KMS-11 (cell line): ENCODE measurements at regions not wholly inside any gene's neighbourhood (a gene's known extent, or its start where the extent isn't known, plus 50 kb on each side); places are given as distances from the start of the nearest gene placed in this dataset.

Experiments
- H2AFZ ChIP-seq: fragments of 200-600 bp; sonication (generic); 2 replicates; pipeline ENCODE4 v1.6.1; 2016; ENCODE audit warnings: antibody characterized with exemption, mixed run types, low read depth
- H3K27ac ChIP-seq: fragments of 200-600 bp; sonication (generic); 2 replicates; pipeline ENCODE4 v1.6.1; 2016; ENCODE audit warnings: mild to moderate bottlenecking, mixed run types
- H3K27me3 ChIP-seq: fragments of 200-600 bp; sonication (generic); 2 replicates; pipeline ENCODE4 v1.6.1; 2017; ENCODE audit warnings: mild to moderate bottlenecking, low read depth, mixed run types, moderate library complexity; ENCODE audit not compliant: insufficient read depth
- H3K36me3 ChIP-seq: fragments of 200-600 bp; sonication (generic); 2 replicates; pipeline ENCODE4 v1.6.1; 2017; ENCODE audit warnings: mild to moderate bottlenecking, mixed run types; ENCODE audit not compliant: insufficient read depth
- H3K4me1 ChIP-seq: fragments of 200-600 bp; sonication (generic); 2 replicates; pipeline ENCODE4 v1.6.1; 2016; ENCODE audit warnings: mild to moderate bottlenecking, low read depth, mixed run types; ENCODE audit not compliant: poor library complexity, severe bottlenecking
- H3K4me2 ChIP-seq: fragments of 200-600 bp; sonication (generic); 2 replicates; pipeline ENCODE4 v1.7.0; 2016; ENCODE audit warnings: mild to moderate bottlenecking, mixed run types
- H3K4me3 ChIP-seq: fragments of 200-600 bp; sonication (generic); IDR thresholded peaks from 2 replicates; pipeline ENCODE4 v1.6.1; 2017; ENCODE audit warnings: low read depth, low read length, mixed read lengths; ENCODE audit not compliant: insufficient read depth
- H3K79me2 ChIP-seq: fragments of 200-600 bp; sonication (generic); 2 replicates; pipeline ENCODE4 v1.6.1; 2016; ENCODE audit warnings: low read depth, mixed run types; ENCODE audit not compliant: insufficient read depth
- H3K9ac ChIP-seq: fragments of 200-600 bp; sonication (generic); 2 replicates; pipeline ENCODE4 v1.6.1; 2016; ENCODE audit warnings: mild to moderate bottlenecking, mixed run types
- H4K20me1 ChIP-seq: fragments of 200-600 bp; sonication (generic); 2 replicates; pipeline ENCODE4 v1.6.1; 2016; ENCODE audit warnings: mild to moderate bottlenecking, mixed run types; ENCODE audit not compliant: insufficient read depth
- CTCF ChIP-seq: fragments of 200-600 bp; sonication (generic); conservative IDR thresholded peaks from 2 replicates; pipeline ENCODE4 v1.6.1; 2017; ENCODE audit warnings: low read depth, mild to moderate bottlenecking, antibody characterized with exemption, low read length, moderate library complexity, mixed read lengths

DNA sequence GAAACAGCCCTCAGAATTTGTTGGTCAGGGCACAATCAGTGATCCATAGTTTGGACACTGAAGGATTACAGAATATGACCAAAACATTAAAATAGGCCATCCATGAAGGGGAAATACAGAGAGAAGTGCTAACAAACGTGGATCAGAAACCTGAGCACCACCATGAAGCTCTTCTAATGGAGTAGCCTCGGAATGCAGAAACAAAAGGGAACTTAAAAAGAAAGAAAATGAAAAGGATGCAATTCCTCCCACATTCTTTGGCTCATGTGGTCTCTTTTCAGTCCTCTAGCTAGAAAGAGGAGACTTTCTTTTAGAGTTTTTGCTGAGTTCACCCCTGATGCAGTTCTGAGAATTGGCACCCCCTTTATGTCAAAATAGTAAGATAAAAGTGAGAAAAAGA lies 989.8 kb upstream of the B3GALT2 start:
- Histone ChIP-seq H3K27ac (no peak overlapping the region), H2AFZ (no peak overlapping the region), H4K20me1 (no peaks in the 10 kb centered on the region), H3K36me3 (no peaks in the 10 kb centered on the region), H3K27me3 (no peaks in the 10 kb centered on the region), H3K4me1 (peaks cover 13% of the 10 kb centered on the region), H3K4me2 (no peak overlapping the region), H3K4me3 (no peak overlapping the region), H3K79me2 (no peaks in the 10 kb centered on the region), H3K9ac (no peak overlapping the region)
- no peak for TF ChIP-seq CTCF

DNA sequence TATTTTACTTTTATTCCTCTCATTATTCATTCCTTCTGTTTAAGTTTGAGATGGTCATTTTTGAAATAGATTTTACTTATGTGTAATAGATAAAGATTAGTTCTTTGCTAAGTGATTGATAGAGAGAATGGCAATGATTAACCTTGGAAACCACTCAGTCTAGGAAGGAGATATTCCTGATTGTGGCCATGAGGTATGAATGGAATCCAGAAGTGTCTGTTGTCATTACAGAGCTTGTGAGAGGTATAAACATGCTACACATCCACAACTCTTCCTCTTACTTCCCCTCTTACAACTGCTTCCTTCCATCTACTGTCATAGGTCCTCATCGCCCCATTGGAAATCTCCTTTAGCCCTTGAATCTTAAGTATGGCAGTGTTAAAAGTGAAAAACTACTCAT lies 988.8 kb upstream of the B3GALT2 start:
- Histone ChIP-seq H3K4me3 (no peak overlapping the region), H3K27me3 (no peaks in the 10 kb centered on the region), H3K27ac (no peak overlapping the region), H3K79me2 (no peaks in the 10 kb centered on the region), H3K36me3 (no peaks in the 10 kb centered on the region), H4K20me1 (no peaks in the 10 kb centered on the region), H3K4me1 (peaks cover 3% of the 10 kb centered on the region), H2AFZ (no peak overlapping the region), H3K4me2 (no peak overlapping the region), H3K9ac (no peak overlapping the region)
- no peak for TF ChIP-seq CTCF

- H2AFZ ChIP-seq: no peak overlapping the region
- H3K79me2 ChIP-seq: no peaks in the 10 kb centered on the region
- H3K4me2 ChIP-seq: no peak overlapping the region
- no peaks in the 10 kb centered on the region for H3K27me3 ChIP-seq
- TF ChIP-seq CTCF: no peak
- no peaks in the 10 kb centered on the region for H4K20me1 ChIP-seq
- no peak overlapping the region for H3K9ac ChIP-seq
- no peak overlapping the region for H3K27ac ChIP-seq
- H3K36me3 ChIP-seq: no peaks in the 10 kb centered on the region
- H3K4me1 ChIP-seq: no peaks in the 10 kb centered on the region
- no peak overlapping the region for H3K4me3 ChIP-seq
These were observed 988.1 kb upstream of the B3GALT2 start for GRCh38 chr1:194174528-194174927.

GRCh38 chr1:194171596-194171995 lies 985.2 kb upstream of the B3GALT2 start:
- no peak overlapping the region for H3K27ac ChIP-seq
- H3K9ac ChIP-seq: no peak overlapping the region
- H3K4me3 ChIP-seq: no peak overlapping the region
- H3K4me1 ChIP-seq: no peaks in the 10 kb centered on the region
- no peaks in the 10 kb centered on the region for H3K27me3 ChIP-seq
- H2AFZ ChIP-seq: no peak overlapping the region
- H3K4me2 ChIP-seq: no peak overlapping the region
- TF ChIP-seq CTCF: no peak
- no peaks in the 10 kb centered on the region for H3K79me2 ChIP-seq
- no peaks in the 10 kb centered on the region for H4K20me1 ChIP-seq
- H3K36me3 ChIP-seq: no peaks in the 10 kb centered on the region
